ENCODE measurements at regions not wholly inside any gene's neighbourhood (a gene's known extent, or its start where the extent isn't known, plus 50 kb on each side); places are given as distances from the start of the nearest gene placed in this dataset.

DNA sequence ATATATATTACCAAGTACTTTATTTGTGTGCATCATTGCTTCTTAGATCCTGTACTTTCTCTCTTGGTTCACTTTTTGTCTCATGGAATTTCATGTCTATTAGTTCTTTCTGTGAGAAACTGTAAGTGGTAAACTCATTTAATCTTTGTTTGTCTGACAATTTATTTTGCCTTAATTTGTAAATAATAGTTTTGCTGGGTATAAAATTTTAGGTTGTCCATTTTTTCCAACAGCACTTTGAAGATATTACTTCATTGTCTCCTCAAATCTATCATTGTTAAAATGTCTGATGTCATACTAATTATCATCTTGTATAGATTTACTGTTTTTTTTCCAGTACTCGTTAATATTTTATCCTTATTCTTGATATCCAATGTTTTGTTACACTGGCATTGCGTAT, 205.2 kb upstream of the CDYL start:
- Histone ChIP-seq H4K20me1 (ENCODE audit: insufficient read depth) (no peaks in the 10 kb centered on the region), H3K9ac (ENCODE audit: low read length) (no peak overlapping the region), H3K9me2 (ENCODE audit: insufficient read depth, low read length) (no peaks in the 10 kb centered on the region), H3K4me2 (ENCODE audit: low read length) (no peak overlapping the region), H3K9me3 (ENCODE audit: low read length) (no peaks in the 10 kb centered on the region), H3K4me3 (ENCODE audit: low read length) (no peak overlapping the region), H3K27me3 (ENCODE audit: insufficient read depth, low read depth, low read length) (no peaks in the 10 kb centered on the region), H3K27ac (ENCODE audit: low read length) (no peak overlapping the region), H3K79me2 (replicated peaks; ENCODE audit: insufficient read depth, low read length) (no peaks in the 10 kb centered on the region), H3K36me3 (ENCODE audit: insufficient read depth, low read length) (no peaks in the 10 kb centered on the region), H3F3A (ENCODE audit: insufficient read depth, low read length, poor library complexity, severe bottlenecking) (no peaks in the 10 kb centered on the region), H2AFZ (ENCODE audit: low read depth, low read length) (no peak overlapping the region)
- TF ChIP-seq TAF1 (IDR thresholded peaks at IDR 0.05; ENCODE audit: low read depth) (no peak), RAD21 (conservative IDR thresholded peaks at IDR 0.05) (no peak), EP300 (conservative IDR thresholded peaks at IDR 0.05; ENCODE audit: poor library complexity, severe bottlenecking) (no peak), MXI1 (conservative IDR thresholded peaks at IDR 0.05; ENCODE audit: poor library complexity, severe bottlenecking) (no peak), REST (IDR thresholded peaks at IDR 0.05; ENCODE audit: borderline replicate concordance) (no peak), SMC3 (conservative IDR thresholded peaks at IDR 0.05; ENCODE audit: poor library complexity) (no peak), POLR2AphosphoS5 (IDR thresholded peaks at IDR 0.05) (no peak)
- TF ChIP-seq, protein P1, sequence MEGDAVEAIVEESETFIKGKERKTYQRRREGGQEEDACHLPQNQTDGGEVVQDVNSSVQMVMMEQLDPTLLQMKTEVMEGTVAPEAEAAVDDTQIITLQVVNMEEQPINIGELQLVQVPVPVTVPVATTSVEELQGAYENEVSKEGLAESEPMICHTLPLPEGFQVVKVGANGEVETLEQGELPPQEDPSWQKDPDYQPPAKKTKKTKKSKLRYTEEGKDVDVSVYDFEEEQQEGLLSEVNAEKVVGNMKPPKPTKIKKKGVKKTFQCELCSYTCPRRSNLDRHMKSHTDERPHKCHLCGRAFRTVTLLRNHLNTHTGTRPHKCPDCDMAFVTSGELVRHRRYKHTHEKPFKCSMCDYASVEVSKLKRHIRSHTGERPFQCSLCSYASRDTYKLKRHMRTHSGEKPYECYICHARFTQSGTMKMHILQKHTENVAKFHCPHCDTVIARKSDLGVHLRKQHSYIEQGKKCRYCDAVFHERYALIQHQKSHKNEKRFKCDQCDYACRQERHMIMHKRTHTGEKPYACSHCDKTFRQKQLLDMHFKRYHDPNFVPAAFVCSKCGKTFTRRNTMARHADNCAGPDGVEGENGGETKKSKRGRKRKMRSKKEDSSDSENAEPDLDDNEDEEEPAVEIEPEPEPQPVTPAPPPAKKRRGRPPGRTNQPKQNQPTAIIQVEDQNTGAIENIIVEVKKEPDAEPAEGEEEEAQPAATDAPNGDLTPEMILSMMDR (IDR thresholded peaks at IDR 0.05; ENCODE audit: poor library complexity, severe bottlenecking), result no peak

DNA sequence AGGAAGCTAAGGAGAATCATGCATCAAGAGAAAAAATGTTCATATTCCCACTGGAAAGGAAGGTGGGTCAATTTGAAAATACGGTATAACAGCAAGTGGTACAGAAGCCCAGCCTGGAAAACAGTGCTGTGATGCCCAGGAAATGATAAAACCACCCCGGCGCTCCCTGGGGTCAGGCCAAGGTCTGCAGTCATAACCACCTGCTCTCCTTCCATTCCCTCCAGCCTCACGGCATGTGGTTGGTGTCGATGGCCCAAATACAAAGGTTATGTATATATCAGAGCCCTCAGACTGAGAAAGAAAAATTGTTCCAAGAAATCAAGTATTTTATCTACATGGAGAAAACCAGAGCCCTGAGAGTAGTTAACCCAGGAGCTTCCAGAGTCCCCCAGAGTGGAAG, 208.1 kb upstream of the CDYL start:
- Histone ChIP-seq H3K9me3 (ENCODE audit: low read length) (no peaks in the 10 kb centered on the region), H3K4me2 (ENCODE audit: low read length) (no peak overlapping the region), H3K9ac (ENCODE audit: low read length) (no peak overlapping the region), H4K20me1 (ENCODE audit: insufficient read depth) (no peaks in the 10 kb centered on the region), H3F3A (ENCODE audit: insufficient read depth, low read length, poor library complexity, severe bottlenecking) (no peaks in the 10 kb centered on the region), H3K9me2 (ENCODE audit: insufficient read depth, low read length) (no peaks in the 10 kb centered on the region), H3K4me3 (ENCODE audit: low read length) (no peak overlapping the region), H3K27me3 (ENCODE audit: insufficient read depth, low read depth, low read length) (no peaks in the 10 kb centered on the region), H2AFZ (ENCODE audit: low read depth, low read length) (no peak overlapping the region), H3K27ac (ENCODE audit: low read length) (no peak overlapping the region), H3K79me2 (replicated peaks; ENCODE audit: insufficient read depth, low read length) (no peaks in the 10 kb centered on the region), H3K36me3 (ENCODE audit: insufficient read depth, low read length) (no peaks in the 10 kb centered on the region)
- no peak for TF ChIP-seq POLR2AphosphoS5 (IDR thresholded peaks at IDR 0.05)
- no peak for TF ChIP-seq RAD21 (conservative IDR thresholded peaks at IDR 0.05)
- TF ChIP-seq TAF1 (IDR thresholded peaks at IDR 0.05; ENCODE audit: low read depth), result no peak
- TF ChIP-seq EP300 (conservative IDR thresholded peaks at IDR 0.05; ENCODE audit: poor library complexity, severe bottlenecking), result no peak
- TF ChIP-seq SMC3 (conservative IDR thresholded peaks at IDR 0.05; ENCODE audit: poor library complexity), result no peak
- TF ChIP-seq REST (IDR thresholded peaks at IDR 0.05; ENCODE audit: borderline replicate concordance), result no peak
- no peak for TF ChIP-seq MXI1 (conservative IDR thresholded peaks at IDR 0.05; ENCODE audit: poor library complexity, severe bottlenecking)
- no peak for TF ChIP-seq EZH2 (IDR thresholded peaks at IDR 0.05; ENCODE audit: borderline replicate concordance, insufficient read depth, low read length, poor library complexity, severe bottlenecking)
